GM12878 (cell line): ENCODE measurements at regions not wholly inside any gene's neighbourhood (a gene's known extent, or its start where the extent isn't known, plus 50 kb on each side); places are given as distances from the start of the nearest gene placed in this dataset.
A peak's percentile ranks its signal among the peaks of the same experiment; 100 is the strongest.

ENCODE experiments used
- ATAC-seq: fragments of 200-7000 bp; cut with Tn5 transposase; 3 replicates; pipeline ENCODE4 v1.9.1; 2020; ENCODE audit warnings: mild to moderate bottlenecking, moderate library complexity
- BruUV-seq: library from RNA; stranded (reverse); fragments of 400-500 nt; replicated peaks from 2 replicates; lab custom pipeline; 2021; lab: Mats Ljungman, UMichigan
- CTCF ChIA-PET: fragments of 300-600 bp; sonication (Branson Sonifier 250); formaldehyde crosslinking; extraction: SDS; loops from one replicate; lab custom pipeline; 2021; ENCODE audit warnings: inconsistent platforms; lab: Yijun Ruan, JAX
- POLR2A ChIA-PET: fragments of 350-600 bp; formaldehyde crosslinking; extraction: SDS; loops from one replicate; lab custom pipeline; 2021; ENCODE audit warnings: inconsistent platforms; lab: Charles Lee
- RAD21 ChIA-PET: fragments of 300-600 bp; sonication (Branson Sonifier 250); formaldehyde crosslinking; loops from one replicate; lab custom pipeline; 2023; ENCODE audit warnings: antibody characterized with exemption; ENCODE audit not compliant: unreplicated experiment; lab: Charles Lee
- SMC1A ChIA-PET: fragments of 300-600 bp; sonication (Branson Sonifier 250); formaldehyde crosslinking; loops from one replicate; lab custom pipeline; 2023; ENCODE audit not compliant: unreplicated experiment, uncharacterized antibody; lab: Charles Lee
- DNase-seq: peaks from one replicate; pipeline ENCODE4 v3.0.0-alpha.2; 2011; ENCODE audit warnings: low read depth, low spot score
- FAIRE-seq: peaks from 3 replicates; lab custom pipeline; 2011; peaks lifted over from hg19 to GRCh38; lab: Jason Lieb, UNC
- H2AFZ ChIP-seq: 2 replicates; pipeline ENCODE4 v1.6.0; 2011; ENCODE audit warnings: low read depth, low read length, control low read depth; ENCODE audit not compliant: control insufficient read depth
- H3K27ac ChIP-seq: 2 replicates; pipeline ENCODE4 v1.5.1; 2011; ENCODE audit warnings: control low read depth; ENCODE audit not compliant: control insufficient read depth, insufficient read depth
- H3K27me3 ChIP-seq, 2 experiments: replicated peaks in 1 of 2; 2 replicates each; pipeline versions ENCODE4 v1.6.0 to v1.6.1; 2011; ENCODE audit warnings: low read length in 1 of 2; ENCODE audit not compliant: control insufficient read depth in 2 of 2, insufficient read depth in 2 of 2
- H3K36me3 ChIP-seq, 2 experiments: 2 replicates each; pipeline ENCODE4 v1.5.1; 2011; ENCODE audit warnings: low read length in 1 of 2; ENCODE audit not compliant: control insufficient read depth in 2 of 2, insufficient read depth in 2 of 2
- H3K4me1 ChIP-seq: 2 replicates; pipeline ENCODE4 v1.6.1; 2011; ENCODE audit warnings: mild to moderate bottlenecking, low read length, moderate library complexity, mixed read lengths; ENCODE audit not compliant: control insufficient read depth, insufficient read depth
- H3K4me2 ChIP-seq: 2 replicates; pipeline ENCODE4 v1.6.0; 2011; ENCODE audit warnings: control low read depth; ENCODE audit not compliant: control insufficient read depth, insufficient read depth
- H3K4me3 ChIP-seq: fragments of 200-600 bp; sonication (generic); 2 replicates; pipeline ENCODE4 v1.5.1; 2016
- H3K79me2 ChIP-seq: 2 replicates; pipeline ENCODE4 v1.6.0; 2011; ENCODE audit warnings: low read length; ENCODE audit not compliant: control insufficient read depth, insufficient read depth
- H3K9ac ChIP-seq: 2 replicates; pipeline ENCODE4 v1.8.0; 2011; ENCODE audit warnings: low read length, control low read depth, mixed read lengths; ENCODE audit not compliant: control insufficient read depth, insufficient read depth
- H3K9me3 ChIP-seq: replicated peaks from 3 replicates; pipeline ENCODE4 v1.5.1; 2011; ENCODE audit warnings: mild to moderate bottlenecking, low read length; ENCODE audit not compliant: control insufficient read depth, insufficient read depth
- H4K20me1 ChIP-seq: 2 replicates; pipeline ENCODE4 v1.6.0; 2011; ENCODE audit not compliant: control insufficient read depth, insufficient read depth
- BACH1 ChIP-seq: fragments of 450-650 bp; IDR thresholded peaks from 2 replicates; pipeline ENCODE4 v1.6.1; 2017; ENCODE audit warnings: mild to moderate bottlenecking, borderline replicate concordance
- CBFB ChIP-seq: IDR thresholded peaks from 2 replicates; pipeline ENCODE4 v1.6.1; 2016; ENCODE audit warnings: antibody characterized with exemption, low read depth
- CHD4 ChIP-seq: fragments of 200-600 bp; sonication (generic); IDR thresholded peaks from 2 replicates; pipeline ENCODE4 v1.6.1; 2016; ENCODE audit warnings: mild to moderate bottlenecking
- FOS ChIP-seq: IDR thresholded peaks from 3 replicates; pipeline ENCODE4 v1.6.1; 2011; ENCODE audit warnings: borderline replicate concordance; ENCODE audit not compliant: insufficient read length; ENCODE audit errors: extremely low read depth
- KDM1A ChIP-seq: fragments of 200-600 bp; sonication (generic); IDR thresholded peaks from 2 replicates; pipeline ENCODE4 v1.6.1; 2016; ENCODE audit warnings: borderline replicate concordance
- LARP7 ChIP-seq: fragments of 450-650 bp; IDR thresholded peaks from 2 replicates; pipeline ENCODE4 v1.6.1; 2017; ENCODE audit warnings: mild to moderate bottlenecking
- NFYA ChIP-seq: IDR thresholded peaks from 2 replicates; pipeline ENCODE4 v1.6.1; 2011; ENCODE audit warnings: low read depth, mild to moderate bottlenecking, low read length, improper control_type of control experiment, borderline replicate concordance
- PML ChIP-seq: IDR thresholded peaks from 2 replicates; pipeline ENCODE4 v1.6.1; 2012; ENCODE audit warnings: low read length, inconsistent platforms
- POLR2A ChIP-seq: IDR thresholded peaks from 2 replicates; pipeline ENCODE4 v1.6.1; 2011; ENCODE audit warnings: low read depth, mild to moderate bottlenecking, low read length
- POLR2AphosphoS2 ChIP-seq: IDR thresholded peaks from 2 replicates; pipeline ENCODE4 v1.6.1; 2011; ENCODE audit warnings: low read depth, mild to moderate bottlenecking, low read length, improper control_type of control experiment, moderate library complexity
- SREBF1 ChIP-seq: IDR thresholded peaks from 2 replicates; pipeline ENCODE4 v1.6.1; 2012; ENCODE audit warnings: mild to moderate bottlenecking, low read length
- TCF12 ChIP-seq: IDR thresholded peaks from 2 replicates; pipeline ENCODE4 v1.6.1; 2011; ENCODE audit warnings: low read depth, mild to moderate bottlenecking, low read length
- TCF7 ChIP-seq: IDR thresholded peaks from 2 replicates; pipeline ENCODE4 v1.6.1; 2014; ENCODE audit warnings: antibody characterized with exemption, borderline replicate concordance
- WRNIP1 ChIP-seq: IDR thresholded peaks from 2 replicates; pipeline ENCODE4 v1.6.1; 2011; ENCODE audit warnings: low read depth, low read length, improper control_type of control experiment, borderline replicate concordance
- YY1 ChIP-seq: IDR thresholded peaks from 2 replicates; pipeline ENCODE4 v1.6.1; 2011; ENCODE audit warnings: low read depth, mild to moderate bottlenecking, low read length
- ZNF24 ChIP-seq: fragments of 450-650 bp; IDR thresholded peaks from 2 replicates; pipeline ENCODE4 v1.6.1; 2017; ENCODE audit warnings: antibody characterized with exemption, mild to moderate bottlenecking
- WGBS: methylation state at CpG from one replicate; pipeline ENCODE4 v1.1.6; 2016; ENCODE audit warnings: low lambda C conversion rate; ENCODE audit not compliant: insufficient replicate concordance, insufficient coverage; ENCODE audit errors: missing lambda C conversion rate; 5-methylcytosine and 5-hydroxymethylcytosine counted together
- in situ Hi-C: fragments of 300-500 bp; cut with MboI; formaldehyde crosslinking; loops from 9 replicates; pipeline ENCODE4 v1.14.3; 2018; ENCODE audit warnings: mixed read lengths
- intact Hi-C: fragments of 100-400 bp; cut with micrococcal nuclease; formaldehyde crosslinking; loops from one replicate; pipeline ENCODE4 v1.14.2; 2022; ENCODE audit not compliant: unreplicated experiment
- TF ChIP-seq, protein P1 (sequence below): fragments of 450-650 bp; IDR thresholded peaks from 2 replicates; pipeline ENCODE4 v1.6.1; 2018; ENCODE audit warnings: mild to moderate bottlenecking, low read depth, moderate library complexity; ENCODE audit not compliant: partially characterized antibody

DNA sequence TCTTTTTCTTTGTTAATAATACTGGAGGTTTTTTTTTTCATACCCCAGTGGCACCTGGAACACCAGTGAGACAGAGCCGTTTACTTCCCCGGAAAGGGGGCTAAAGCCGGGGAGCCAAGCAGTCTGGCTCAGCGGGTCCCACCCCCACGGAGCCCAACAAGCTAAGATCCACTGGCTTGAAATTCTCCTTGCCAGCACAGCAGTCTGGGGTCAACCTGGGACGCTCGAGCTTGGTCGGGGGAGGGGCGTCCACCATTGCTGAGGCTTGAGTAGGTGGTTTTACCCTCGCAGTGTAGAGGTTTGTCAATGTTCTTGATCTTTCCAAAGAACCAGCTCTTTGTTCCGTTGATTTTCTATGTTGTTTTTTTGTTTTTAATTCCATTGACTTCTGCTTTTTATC, 94.6 kb upstream of the DIAPH3 start:
- intact Hi-C loops = no loop called here
- no peak overlapping the region for H2AFZ ChIP-seq
- ChIA-PET CTCF (interaction anchor here (0.7 kb wide), 1 partner anchor 69 kb away, joined by 3 read pairs; no protein-coding TSS in a partner anchor), POLR2A (no interaction called here), SMC1A (no interaction called here), RAD21 (no interaction called here)
- no peaks in the 10 kb centered on the region for H3K79me2 ChIP-seq
- H3K27me3 ChIP-seq = no peaks in the 10 kb centered on the region
- WGBS = 41% methylated on average over 9 of the region's 11 CpGs
- no peak overlapping the region for H3K4me3 ChIP-seq
- BruUV-seq = no TSS peak
- FAIRE-seq (no peak), DNase-seq (no peak), ATAC-seq (no peak)
- H3K27ac ChIP-seq = no peak overlapping the region
- in situ Hi-C loops = no loop called here
- H3K4me2 ChIP-seq = no peak overlapping the region
- no peaks in the 10 kb centered on the region for H3K9me3 ChIP-seq
- H3K4me1 ChIP-seq = no peaks in the 10 kb centered on the region
- H4K20me1 ChIP-seq = no peaks in the 10 kb centered on the region
- TF ChIP-seq POLR2A (no peak), YY1 (no peak), CBFB (no peak), SREBF1 (no peak)
- H3K36me3 ChIP-seq = no peaks in the 10 kb centered on the region
- no peak overlapping the region for H3K9ac ChIP-seq

DNA sequence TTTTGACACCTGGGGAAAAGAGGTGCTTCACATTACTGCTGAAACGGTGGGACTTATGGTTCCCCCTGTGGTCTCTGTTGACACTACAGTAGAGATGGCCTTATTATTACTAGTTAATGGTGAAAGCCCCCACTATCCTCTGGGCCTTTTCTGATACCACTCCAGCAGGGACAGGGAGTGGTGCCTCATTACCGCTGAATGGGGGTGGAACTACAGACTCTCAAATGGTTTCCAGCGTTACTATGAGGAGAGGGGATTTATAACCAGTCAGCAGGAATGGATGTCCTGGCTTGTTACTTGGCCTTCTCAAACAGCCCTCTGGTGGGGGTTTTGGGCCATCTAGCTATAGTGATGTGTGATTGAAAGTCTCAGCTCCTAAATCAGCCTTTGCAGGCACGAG, 96.7 kb upstream of the DIAPH3 start:
- no peaks in the 10 kb centered on the region for H3K4me1 ChIP-seq
- in situ Hi-C loops = no loop called here
- DNase-seq (no peak), ATAC-seq (peak; percentile 45; the same call in 1 of the 3 replicates), FAIRE-seq (no peak)
- no peak overlapping the region for H3K27ac ChIP-seq
- SMC1A ChIA-PET = interaction anchor here (0.6 kb wide), 1 partner anchor 9 kb away, joined by 3 read pairs; no protein-coding TSS in a partner anchor
- no TSS peak for BruUV-seq
- CTCF ChIA-PET = no interaction called here
- H3K79me2 ChIP-seq = no peaks in the 10 kb centered on the region
- H3K4me2 ChIP-seq = no peak overlapping the region
- H3K9me3 ChIP-seq = no peaks in the 10 kb centered on the region
- no peak overlapping the region for H2AFZ ChIP-seq
- intact Hi-C loops = no loop called here
- 45% methylated on average over 4 of the region's 4 CpGs for WGBS
- TF ChIP-seq TCF12 = no peak
- no peak for TF ChIP-seq CHD4
- TF ChIP-seq WRNIP1 = no peak
- TF ChIP-seq NFYA = no peak
- no peak for TF ChIP-seq CBFB
- TF ChIP-seq POLR2AphosphoS2 = no peak
- TF ChIP-seq, protein P1, sequence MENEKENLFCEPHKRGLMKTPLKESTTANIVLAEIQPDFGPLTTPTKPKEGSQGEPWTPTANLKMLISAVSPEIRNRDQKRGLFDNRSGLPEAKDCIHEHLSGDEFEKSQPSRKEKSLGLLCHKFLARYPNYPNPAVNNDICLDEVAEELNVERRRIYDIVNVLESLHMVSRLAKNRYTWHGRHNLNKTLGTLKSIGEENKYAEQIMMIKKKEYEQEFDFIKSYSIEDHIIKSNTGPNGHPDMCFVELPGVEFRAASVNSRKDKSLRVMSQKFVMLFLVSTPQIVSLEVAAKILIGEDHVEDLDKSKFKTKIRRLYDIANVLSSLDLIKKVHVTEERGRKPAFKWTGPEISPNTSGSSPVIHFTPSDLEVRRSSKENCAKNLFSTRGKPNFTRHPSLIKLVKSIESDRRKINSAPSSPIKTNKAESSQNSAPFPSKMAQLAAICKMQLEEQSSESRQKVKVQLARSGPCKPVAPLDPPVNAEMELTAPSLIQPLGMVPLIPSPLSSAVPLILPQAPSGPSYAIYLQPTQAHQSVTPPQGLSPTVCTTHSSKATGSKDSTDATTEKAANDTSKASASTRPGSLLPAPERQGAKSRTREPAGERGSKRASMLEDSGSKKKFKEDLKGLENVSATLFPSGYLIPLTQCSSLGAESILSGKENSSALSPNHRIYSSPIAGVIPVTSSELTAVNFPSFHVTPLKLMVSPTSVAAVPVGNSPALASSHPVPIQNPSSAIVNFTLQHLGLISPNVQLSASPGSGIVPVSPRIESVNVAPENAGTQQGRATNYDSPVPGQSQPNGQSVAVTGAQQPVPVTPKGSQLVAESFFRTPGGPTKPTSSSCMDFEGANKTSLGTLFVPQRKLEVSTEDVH = no peak
- TF ChIP-seq FOS = no peak
- TF ChIP-seq TCF7 = no peak
- TF ChIP-seq PML = no peak
- no peak for TF ChIP-seq LARP7
- TF ChIP-seq KDM1A = no peak
- no peak for TF ChIP-seq ZNF24
- no peak for TF ChIP-seq BACH1
- no peaks in the 10 kb centered on the region for H3K36me3 ChIP-seq
- H4K20me1 ChIP-seq = no peaks in the 10 kb centered on the region
- RAD21 ChIA-PET = no interaction called here
- POLR2A ChIA-PET = no interaction called here
- H3K9ac ChIP-seq = no peak overlapping the region
- H3K4me3 ChIP-seq = no peak overlapping the region
- H3K27me3 ChIP-seq = no peaks in the 10 kb centered on the region
